GM12875 (cell line): ENCODE measurements at regions not wholly inside any gene's neighbourhood (a gene's known extent, or its start where the extent isn't known, plus 50 kb on each side); places are given as distances from the start of the nearest gene placed in this dataset.

ENCODE experiments used
- H3K4me3 ChIP-seq: one replicate; pipeline ENCODE4 v1.5.1; 2011; ENCODE audit warnings: low read depth, low read length, control low read depth
- TF ChIP-seq, protein P1 (sequence below): IDR thresholded peaks from 2 replicates; pipeline ENCODE4 v1.5.1; 2011; ENCODE audit warnings: low read depth, mild to moderate bottlenecking, control low read depth, inconsistent platforms, low read length, moderate library complexity, borderline replicate concordance; ENCODE audit not compliant: insufficient read depth

DNA sequence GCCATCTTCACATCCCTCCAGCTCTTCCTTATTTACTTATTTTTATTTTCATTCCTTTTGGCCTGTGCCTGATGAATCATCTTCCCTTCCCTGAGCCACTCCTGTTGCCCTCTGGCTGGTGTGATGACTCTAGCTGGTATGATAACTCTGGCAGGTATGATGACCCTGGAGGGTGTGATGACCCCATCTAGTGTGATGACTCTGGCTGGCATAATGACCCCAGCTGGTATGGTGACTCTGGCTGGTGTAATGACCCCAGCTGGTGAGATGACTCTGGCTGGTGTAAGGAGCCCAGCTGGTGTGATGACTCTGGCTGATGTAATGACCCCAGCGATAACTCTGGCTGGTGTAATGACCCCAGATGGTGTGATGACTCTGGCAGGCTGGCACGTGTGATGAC is 426.8 kb downstream of the QKI start:
- H3K4me3 ChIP-seq: no peak overlapping the region
- TF ChIP-seq, protein P1, sequence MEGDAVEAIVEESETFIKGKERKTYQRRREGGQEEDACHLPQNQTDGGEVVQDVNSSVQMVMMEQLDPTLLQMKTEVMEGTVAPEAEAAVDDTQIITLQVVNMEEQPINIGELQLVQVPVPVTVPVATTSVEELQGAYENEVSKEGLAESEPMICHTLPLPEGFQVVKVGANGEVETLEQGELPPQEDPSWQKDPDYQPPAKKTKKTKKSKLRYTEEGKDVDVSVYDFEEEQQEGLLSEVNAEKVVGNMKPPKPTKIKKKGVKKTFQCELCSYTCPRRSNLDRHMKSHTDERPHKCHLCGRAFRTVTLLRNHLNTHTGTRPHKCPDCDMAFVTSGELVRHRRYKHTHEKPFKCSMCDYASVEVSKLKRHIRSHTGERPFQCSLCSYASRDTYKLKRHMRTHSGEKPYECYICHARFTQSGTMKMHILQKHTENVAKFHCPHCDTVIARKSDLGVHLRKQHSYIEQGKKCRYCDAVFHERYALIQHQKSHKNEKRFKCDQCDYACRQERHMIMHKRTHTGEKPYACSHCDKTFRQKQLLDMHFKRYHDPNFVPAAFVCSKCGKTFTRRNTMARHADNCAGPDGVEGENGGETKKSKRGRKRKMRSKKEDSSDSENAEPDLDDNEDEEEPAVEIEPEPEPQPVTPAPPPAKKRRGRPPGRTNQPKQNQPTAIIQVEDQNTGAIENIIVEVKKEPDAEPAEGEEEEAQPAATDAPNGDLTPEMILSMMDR: no peak

DNA sequence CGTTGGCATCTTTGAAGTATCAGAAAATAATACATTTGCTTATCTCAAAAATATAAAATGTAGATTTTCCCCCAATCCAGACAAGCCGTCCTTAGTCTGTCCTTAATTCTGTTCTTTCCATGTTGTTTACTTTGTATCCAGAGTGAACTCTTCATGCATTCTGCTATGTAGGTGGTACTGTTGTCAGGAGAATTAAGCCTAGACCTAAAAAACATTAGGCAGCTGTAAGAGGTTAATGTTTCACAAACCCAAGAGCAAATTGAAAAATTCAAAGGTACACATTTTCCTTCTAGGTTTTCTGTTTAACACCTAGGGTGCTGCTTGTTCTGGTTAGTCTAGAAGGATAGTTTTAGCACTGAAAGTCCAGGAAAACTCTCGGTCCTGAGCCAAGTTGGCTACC is 426.4 kb downstream of the QKI start:
- no peak overlapping the region for H3K4me3 ChIP-seq
- TF ChIP-seq, protein P1: no peak

DNA sequence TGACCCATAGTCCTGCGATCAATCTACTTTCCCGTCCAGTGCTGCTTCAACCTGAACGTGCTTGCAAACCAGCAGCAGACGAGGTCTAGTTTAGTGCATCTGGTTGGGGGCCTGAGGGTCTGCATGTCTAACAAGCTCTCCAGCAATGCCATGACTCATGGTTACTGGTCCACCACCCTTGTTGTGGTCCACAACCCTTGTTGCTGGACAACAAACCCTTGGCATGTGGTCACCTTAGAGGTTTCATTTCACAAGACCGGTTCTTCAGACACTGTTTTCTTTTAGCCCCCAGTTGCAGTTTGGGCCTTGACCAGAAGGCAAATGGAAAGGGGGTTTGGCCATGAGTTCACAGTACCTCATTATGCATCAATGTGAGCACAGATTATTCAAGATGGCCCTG is 424.8 kb downstream of the QKI start:
- TF ChIP-seq, protein P1: no peak
- H3K4me3 ChIP-seq: no peak overlapping the region

DNA sequence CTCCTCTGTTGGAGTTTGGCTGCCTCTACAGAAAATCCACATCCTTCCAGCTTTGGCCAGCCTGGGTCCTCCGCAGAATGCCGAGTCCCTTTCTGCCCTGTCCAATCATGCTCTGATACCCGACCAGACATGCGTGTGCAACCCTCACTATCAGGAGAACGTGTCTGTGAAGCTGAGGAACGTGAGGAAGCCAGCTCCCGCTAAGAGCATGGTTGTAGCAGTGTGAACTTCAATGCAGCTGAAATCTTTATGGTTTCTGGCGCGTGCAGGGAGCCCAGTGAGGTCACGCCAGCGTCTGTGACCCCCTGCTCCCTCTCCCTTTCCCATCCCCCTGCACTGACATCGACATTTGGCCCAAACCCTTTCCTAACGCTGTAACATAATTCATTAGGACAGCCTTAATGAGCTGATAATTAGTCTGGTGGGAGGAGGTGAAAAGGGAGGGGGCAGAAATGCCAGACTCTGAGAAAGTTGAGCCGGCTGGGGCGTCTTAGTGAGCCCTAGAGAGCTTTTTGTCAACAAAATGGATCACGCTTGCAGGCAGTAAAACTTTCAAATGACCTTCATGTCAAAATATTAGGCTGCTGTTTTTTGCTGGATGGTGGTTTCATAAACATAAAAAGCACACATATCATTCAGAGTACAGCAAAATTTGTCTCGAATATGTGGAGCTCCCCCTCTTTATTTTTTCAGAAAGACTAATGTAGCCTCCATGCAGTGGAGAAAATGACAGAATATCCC is 423.3 kb downstream of the QKI start:
- TF ChIP-seq, protein P1: no peak

DNA sequence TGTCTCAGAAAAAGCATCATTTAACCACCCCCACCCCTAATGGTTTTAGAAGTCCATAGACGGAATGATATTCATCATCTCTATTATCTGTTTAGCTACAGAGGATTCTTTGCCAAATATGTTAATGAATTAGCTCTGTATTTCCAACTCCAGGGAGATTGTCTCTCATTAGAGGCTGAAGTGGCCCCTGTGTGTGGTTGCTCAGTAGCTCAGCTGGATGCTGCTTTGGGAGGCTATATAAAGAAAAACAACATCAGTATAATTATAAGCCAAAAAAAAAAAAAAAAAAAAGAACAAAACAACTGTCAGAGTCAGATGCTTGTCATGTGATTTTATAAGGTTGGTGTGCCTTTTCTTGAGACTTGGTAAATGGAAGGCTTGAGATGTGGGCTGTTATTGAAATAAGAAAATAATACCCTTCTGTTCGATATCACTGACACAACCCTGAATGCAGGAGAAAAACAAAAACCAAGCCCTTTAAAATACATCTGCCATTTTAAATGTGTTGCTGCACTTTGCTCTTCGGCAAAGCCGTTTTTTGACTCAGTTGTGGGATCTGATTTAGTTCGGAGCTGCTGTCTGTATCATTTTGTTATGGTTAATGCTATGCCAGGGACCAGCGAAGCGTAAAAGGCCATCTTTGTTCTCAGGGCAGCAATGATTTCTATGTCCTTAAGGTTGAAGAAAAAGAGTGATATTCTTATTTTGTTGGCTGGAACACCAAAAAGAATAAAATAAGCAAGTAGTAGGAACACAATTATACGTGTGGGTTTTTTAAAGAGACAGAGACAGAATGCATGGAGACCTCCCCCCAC is 422.6 kb downstream of the QKI start:
- H3K4me3 ChIP-seq: no peak overlapping the region
- TF ChIP-seq, protein P1: no peak

More for the DNA sequence above, 423.3 kb downstream of the QKI start:
- H3K4me3 ChIP-seq: no peak overlapping the region

DNA sequence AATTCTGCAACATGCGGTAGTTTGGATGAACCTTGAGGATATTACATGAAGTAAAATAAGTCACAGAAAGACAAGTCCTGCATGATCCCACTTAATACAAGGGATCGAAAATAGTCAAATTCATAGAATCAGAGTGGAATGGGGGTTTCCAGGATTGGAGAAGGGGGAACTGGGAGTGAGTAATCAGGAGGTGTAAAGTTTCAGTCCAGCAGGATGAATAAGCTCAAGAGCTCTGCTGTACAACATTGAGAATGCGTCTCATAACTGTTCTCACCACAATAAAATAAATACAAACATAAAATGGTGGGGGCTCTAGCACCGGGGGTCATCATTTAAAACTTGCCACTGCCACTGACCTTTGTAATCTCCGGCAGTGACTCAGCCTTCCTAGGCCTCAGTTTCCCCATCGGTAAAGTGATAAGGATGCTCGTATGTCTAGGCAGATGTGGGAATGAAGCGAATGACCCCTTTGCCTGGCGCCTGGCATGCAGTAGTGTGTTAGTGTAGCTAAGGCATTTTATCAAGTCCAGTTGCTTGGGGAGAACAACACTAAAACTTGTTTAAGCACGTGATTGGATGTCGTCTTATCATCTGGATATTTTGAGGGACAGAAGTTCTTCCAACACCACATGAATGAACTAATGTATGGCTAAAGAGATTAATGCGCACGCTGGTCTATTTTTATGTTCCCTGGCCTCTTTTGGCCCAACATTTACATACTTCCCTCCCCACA is 421.1 kb downstream of the QKI start:
- TF ChIP-seq, protein P1: no peak

More for the DNA sequence above, 421.1 kb downstream of the QKI start:
- no peak overlapping the region for H3K4me3 ChIP-seq
